Fibroblast of pulmonary artery (primary cell): ENCODE measurements at regions not wholly inside any gene's neighbourhood (a gene's known extent, or its start where the extent isn't known, plus 50 kb on each side); places are given as distances from the start of the nearest gene placed in this dataset.
"Not testable (repeated sequence)": the region's sequence is repeated elsewhere in the genome, so short reads cannot be mapped to it uniquely, and the experiment has no call there.

Experiments used
- DNase-seq: peaks from one replicate; pipeline ENCODE4 v3.0.0-alpha.2; 2010; ENCODE audit warnings: low read depth
- H3K4me3 ChIP-seq: replicated peaks from 2 replicates; pipeline ENCODE4 v1.5.1; 2011; ENCODE audit warnings: low read depth, mild to moderate bottlenecking, control low read depth, low read length, moderate library complexity
- CTCF ChIP-seq: IDR thresholded peaks from 2 replicates; pipeline ENCODE4 v1.5.1; 2011; ENCODE audit warnings: mild to moderate bottlenecking, control low read depth, low read length, inconsistent platforms; ENCODE audit errors: missing control alignments

- no peak for DNase-seq
- no peak overlapping the region for H3K4me3 ChIP-seq
- no peak for TF ChIP-seq CTCF
Measured at GRCh38 chr15:23869396-23869795, 182.3 kb upstream of the NDN start.

- not testable (repeated sequence) for DNase-seq
Measured at GRCh38 chr15:23873613-23874012, 186.5 kb upstream of the NDN start.

GRCh38 chr15:23877502-23878412 is 190.7 kb upstream of the NDN start:
- DNase-seq = peak; percentile 17
- peak; percentile 35 for TF ChIP-seq CTCF
- no peak overlapping the region for H3K4me3 ChIP-seq

More at GRCh38 chr15:23873613-23874012, 186.5 kb upstream of the NDN start:
- H3K4me3 ChIP-seq = not testable (repeated sequence)

GRCh38 chr15:23881291-23881690 is 194.2 kb upstream of the NDN start:
- no peak overlapping the region for H3K4me3 ChIP-seq
- no peak for DNase-seq
- no peak for TF ChIP-seq CTCF

- no peak for TF ChIP-seq CTCF
- DNase-seq = no peak
- no peak overlapping the region for H3K4me3 ChIP-seq
Measured at GRCh38 chr15:23890218-23890617, 203.1 kb upstream of the NDN start.

GRCh38 chr15:23897091-23897490 is 210.0 kb upstream of the NDN start:
- no peak for DNase-seq
- no peak overlapping the region for H3K4me3 ChIP-seq
- TF ChIP-seq CTCF = no peak

- H3K4me3 ChIP-seq = no peak overlapping the region
- TF ChIP-seq CTCF = no peak
- DNase-seq = no peak
Measured at GRCh38 chr15:23897531-23897930, 210.4 kb upstream of the NDN start.
